ENCODE measurements at regions not wholly inside any gene's neighbourhood (a gene's known extent, or its start where the extent isn't known, plus 50 kb on each side); places are given as distances from the start of the nearest gene placed in this dataset.
"Not testable (repeated sequence)": the region's sequence is repeated elsewhere in the genome, so short reads cannot be mapped to it uniquely, and the experiment has no call there.

DNA sequence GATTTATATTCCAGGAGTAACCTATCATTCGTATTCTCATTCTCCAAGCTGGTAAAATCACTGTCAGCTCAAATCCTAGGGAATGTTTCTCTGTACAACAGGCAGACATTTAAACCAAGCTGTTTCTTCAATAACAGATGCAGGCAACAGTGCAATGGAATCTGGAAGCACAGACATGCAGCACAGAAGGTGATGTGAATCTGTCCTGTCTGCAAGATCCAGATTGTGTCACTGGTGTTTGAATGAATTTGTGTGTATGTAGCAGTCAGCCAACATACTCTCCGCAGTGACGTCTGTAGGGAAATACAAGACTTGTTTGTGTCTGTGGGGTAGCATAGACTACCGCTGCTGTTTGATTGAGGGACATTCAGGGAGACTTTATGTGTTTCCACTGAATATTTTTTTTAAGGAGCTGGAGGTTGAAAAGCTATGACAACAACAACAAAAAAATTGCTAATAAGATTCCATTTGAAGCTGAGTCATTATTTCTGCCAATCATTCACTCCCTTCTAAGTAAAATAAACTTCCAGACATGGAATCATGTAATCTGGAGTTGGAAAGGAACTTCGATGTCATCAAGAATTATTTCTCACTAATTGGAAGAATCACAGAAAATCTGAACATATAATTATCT lies 122.9 kb upstream of the MYO3A start:
- DNase-seq = no peak

- DNase-seq = no peak
Observed at GRCh38 chr10:25813511-25813910, 120.5 kb upstream of the MYO3A start.

- no peak for DNase-seq
Observed at GRCh38 chr10:25815236-25815635, 118.8 kb upstream of the MYO3A start.

DNA sequence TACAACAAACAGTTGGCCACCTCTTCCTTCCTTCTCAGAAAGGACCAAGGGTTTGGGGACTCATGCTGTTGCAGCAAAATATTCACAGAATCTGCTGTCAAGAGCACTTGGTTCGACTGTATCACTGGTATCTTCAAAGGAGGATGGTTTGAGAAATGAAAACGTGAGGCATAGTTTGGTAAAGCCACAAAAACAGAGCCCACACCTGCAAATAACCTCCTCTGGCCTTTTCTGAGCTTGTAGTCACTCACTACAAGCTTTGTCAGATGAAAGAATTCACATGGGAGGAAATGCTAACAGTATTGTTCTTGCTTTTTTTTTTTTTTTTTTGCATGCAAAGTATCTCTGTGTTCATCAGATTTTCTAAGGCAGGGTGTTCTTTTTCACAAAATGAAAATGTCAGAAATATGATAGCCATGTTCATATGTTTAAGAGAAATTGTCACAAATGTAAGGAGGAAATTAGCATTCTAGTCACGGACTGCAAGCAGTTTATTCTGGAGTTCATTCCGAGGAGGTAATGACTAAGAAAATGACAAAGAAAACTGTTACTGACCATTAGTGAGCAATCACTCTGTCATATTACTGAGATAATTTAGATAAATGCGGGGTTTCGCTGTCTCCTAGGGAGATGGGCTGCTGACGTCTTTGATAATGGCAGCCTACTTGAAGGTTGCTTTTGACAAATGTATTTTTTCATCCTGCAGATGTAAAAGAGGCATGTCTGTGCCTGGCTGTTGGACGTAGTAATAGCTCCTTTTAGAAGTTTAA lies 117.8 kb upstream of the MYO3A start:
- DNase-seq = no peak

DNA sequence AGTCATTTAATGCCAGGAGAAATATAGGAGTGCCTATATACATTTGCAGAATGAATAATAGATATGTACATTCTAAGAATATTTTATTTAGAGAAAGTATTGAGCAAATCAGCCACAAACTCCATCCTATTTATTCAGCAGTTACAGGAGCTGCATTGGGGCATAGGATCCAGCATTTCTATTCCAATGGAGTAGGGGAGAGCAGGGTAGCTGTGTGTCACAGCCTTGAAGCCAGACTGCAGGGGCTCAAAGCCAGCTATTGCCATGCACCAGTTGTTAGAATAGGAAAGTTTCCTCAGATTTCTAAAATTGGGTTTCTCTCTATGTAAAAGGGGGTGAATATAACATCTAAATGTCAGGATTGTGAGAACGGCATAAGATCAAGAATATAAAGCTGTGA lies 116.8 kb upstream of the MYO3A start:
- DNase-seq = no peak

DNA sequence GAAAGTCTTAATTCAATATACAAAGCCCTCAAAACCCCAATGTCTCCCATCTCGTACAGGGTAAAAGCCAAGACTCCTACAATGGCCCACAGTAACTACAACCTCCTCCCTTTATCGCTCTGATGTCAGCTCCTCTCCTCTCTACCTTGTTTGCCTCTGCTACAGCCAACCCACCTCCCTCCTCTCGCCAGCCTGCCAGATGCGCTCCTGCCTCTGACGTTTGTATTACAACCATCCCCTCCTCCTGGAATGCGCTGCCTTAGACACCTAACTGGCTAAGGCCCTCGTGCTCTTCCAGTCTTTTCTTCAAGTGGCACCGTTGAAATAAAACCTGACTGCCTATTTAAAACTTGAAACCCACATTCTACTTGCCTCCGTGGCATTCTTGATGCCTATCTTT lies 115.3 kb upstream of the MYO3A start:
- DNase-seq = no peak

- no peak for DNase-seq
Observed at GRCh38 chr10:25820472-25820871, 113.6 kb upstream of the MYO3A start.

DNA sequence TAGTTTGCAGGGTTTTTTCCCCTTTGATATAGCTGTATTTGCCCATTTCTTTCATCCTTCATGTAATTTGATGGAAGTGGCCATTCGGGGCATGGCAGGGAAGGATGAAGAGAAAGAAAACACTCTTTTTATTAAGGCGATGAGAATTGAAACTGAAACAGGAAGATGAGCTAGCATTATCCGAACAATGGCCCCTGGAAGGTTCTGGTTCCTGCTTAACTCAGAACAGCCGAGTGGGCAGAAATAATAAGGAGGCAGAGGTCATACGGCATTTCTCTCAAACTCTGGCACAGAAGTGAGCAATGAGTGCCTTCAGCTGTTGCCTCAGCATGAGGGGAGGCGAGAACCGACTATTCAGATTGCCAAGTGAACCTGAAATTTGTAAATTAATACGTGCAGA lies 113.2 kb upstream of the MYO3A start:
- peak; percentile 4 for DNase-seq

DNA sequence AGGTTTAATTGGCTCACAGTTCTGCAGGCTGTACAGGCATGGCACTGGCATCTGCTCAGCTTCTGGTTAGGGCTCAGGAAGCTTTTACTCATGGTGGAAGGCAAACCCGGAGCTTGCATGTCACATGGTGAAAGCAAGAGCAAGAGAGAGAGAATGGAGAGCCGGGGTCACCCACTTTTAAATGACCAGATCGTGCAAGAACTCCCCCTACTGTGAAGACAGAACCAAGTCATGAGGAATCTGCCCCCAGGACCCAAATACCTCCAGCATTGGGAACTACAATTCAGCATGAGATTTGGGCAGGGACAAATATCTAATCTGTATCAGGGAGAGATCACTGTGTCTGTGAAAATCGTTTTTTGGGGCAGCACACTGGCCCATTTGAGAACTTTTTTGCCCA lies 110.0 kb upstream of the MYO3A start:
- DNase-seq = no peak

DNA sequence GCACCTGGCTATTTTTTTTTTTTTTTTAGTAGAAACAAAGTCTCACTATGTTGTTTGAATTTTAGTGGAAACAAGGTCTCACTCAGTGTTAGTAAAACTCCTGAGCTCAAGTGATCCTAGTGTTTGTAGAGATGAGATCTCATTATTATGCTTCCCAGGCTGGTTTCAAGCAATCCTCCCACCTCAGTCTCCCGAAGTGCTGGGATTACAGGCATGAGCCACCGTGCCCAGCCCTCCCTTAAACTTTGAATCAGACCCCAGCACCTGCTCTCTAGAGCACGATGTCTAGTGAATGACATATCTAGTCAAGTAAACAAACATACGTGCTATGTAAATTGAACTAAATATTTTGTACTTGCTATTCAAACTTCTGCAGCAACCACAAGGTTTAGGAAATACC lies 105.6 kb upstream of the MYO3A start:
- DNase-seq = no peak

GRCh38 chr10:25831080-25831479 lies 102.9 kb upstream of the MYO3A start:
- no peak for DNase-seq

DNA sequence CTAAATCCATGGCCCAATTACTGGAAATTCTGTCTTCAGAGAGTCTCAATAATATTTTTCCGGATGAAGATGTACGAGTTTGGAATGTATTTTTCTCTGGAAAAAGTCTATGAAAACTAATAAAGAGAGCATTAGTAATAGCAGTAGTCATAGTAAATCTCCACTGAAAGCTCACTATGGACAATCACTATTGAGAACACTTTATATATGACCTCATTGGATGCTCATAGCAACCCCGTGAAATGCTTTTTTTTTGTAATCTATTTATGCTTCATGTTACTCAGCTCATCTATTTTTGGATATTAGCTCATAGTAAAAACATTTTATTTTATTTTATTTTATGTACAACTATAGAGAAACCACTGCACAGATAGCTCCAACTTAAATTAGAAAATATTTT lies 94.3 kb upstream of the MYO3A start:
- DNase-seq = no peak

GRCh38 chr10:25840875-25841274 lies 93.2 kb upstream of the MYO3A start:
- not testable (repeated sequence) for DNase-seq

DNA sequence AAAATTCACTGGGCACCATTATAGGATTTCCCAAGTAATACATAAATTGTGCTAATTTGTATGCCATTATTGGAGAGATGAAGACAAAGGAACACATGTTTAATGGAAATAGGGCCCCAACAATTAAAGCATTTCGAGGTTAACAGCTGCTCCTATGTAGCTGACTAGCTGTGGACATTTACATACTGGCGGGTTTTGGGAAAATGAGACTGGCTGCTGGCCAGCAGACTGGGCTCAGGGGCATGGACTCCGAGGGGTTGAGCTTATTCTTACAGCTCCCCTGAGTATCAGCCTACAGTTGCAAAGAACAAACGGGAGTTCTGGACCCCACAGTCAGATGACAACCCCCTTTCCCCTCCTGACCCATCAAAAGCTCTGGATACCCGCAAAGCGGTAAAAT lies 91.9 kb upstream of the MYO3A start:
- no peak for DNase-seq

DNA sequence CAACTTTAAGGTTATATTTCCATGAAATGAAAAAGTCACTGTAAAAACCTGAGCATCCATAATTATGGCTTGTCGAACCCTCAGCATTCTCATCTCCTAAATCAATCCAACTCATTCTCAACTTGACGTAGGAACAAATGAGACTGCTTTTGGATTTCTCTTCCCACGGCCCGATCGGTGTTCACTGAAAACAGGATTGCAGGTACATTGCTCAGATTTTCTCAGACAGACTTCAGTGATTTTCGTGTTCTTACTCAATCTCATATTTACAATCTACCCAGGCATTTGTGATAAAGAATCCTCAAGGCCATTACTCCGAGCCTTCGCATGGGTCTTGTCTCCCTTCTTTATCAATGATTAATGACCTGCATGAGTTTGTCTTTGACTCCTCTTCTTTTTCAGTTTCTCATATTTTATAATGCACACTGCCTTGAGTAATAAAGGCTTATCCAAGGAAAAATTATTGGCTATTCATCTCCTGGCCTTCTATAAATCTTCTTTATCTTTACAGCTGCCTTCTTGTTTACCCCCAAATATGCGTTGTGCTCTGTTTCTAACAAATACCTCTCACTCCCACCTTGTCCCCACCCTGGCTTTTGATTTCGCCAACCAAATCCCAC lies 90.4 kb upstream of the MYO3A start:
- DNase-seq = no peak

DNA sequence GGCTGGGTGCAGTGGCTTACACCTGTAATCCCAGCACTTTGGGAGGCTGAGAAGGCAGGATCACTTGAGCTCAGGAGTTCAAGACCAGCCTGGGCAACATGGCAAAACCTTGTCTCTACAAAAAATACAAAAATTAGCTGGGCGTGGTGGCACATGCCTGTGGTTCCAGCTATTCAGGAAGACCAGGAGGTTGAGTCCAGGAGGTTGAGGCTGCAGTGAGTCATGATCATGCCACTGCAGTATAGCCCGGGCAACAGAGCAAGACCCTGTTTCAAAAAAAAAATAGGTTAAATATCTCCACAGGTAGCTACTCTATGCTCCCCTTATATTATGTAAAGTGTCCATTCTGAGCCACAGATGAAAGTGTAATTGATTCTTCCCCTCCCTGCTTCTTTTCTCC lies 89.3 kb upstream of the MYO3A start:
- DNase-seq = not testable (repeated sequence)

- DNase-seq = no peak
Observed at GRCh38 chr10:25849268-25849667, 84.8 kb upstream of the MYO3A start.

- DNase-seq = no peak
Observed at GRCh38 chr10:25849988-25850387, 84.0 kb upstream of the MYO3A start.

- no peak for DNase-seq
Observed at GRCh38 chr10:25851548-25851947, 82.5 kb upstream of the MYO3A start.

GRCh38 chr10:25852364-25852941 lies 81.6 kb upstream of the MYO3A start:
- no peak for DNase-seq

- no peak for DNase-seq
Observed at GRCh38 chr10:25858076-25858475, 76.0 kb upstream of the MYO3A start.

DNA sequence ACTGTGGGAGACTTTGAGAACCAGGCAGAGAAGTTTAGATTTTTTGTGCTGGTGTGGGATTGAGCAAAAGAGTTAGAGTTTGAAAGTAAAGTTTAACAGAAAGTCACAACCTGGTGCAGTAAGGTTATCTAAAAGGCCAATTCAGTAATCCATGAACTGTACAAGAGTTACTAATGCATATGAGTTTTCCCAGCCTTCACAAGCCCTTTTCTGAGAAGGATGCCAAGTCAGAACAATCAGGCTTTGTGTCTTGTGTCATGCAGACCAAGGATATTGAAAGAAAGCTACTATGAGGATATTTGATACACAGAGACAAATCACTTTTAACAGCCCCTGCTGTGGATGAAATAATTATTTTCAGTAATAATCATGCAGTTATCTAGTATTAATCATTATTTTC lies 68.8 kb upstream of the MYO3A start:
- no peak for DNase-seq

DNA sequence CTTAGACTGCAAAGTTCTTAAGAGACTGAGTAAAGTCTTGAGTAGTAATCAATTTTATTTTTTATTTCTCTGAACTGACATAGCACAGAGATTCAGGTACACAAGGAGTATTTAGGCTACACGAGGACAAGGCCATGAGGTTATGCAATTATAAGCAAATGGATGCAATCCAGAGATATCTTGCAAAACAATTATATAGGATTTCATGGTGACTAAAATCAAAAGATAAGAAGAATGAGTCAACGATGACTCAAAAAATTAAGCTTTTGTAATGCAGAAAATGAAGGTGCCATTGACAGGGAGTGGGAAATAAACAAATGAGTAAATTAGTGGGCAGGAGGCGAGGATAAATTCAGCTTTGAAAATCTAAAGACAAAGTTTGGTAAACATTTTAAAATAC lies 66.7 kb upstream of the MYO3A start:
- no peak for DNase-seq

DNA sequence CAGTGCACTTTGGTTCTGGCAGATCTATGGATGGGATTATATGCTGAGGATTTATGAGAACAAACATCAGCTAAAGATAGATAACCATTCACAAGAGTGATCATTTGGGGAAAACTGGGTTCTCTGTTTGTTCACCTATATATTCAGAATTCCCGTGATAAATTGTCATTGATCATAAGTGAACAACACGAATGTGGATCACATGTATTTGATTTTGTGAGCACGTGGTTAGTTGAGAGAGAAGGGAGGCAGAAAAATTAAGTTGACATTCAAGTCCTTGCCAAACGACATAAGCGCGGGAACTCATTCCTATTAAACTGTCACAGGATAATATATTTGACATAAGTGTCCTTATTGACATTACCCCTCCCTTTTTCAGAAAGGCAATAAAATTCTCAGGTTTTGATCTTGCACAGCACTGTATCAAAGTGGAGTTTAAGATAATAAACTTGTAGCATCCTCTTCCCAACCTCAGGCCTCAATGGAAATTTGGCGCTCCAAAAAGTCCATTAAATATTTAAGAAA lies 64.9 kb upstream of the MYO3A start:
- no peak for DNase-seq
